PC-3 (cell line): ENCODE measurements at regions not wholly inside any gene's neighbourhood (a gene's known extent, or its start where the extent isn't known, plus 50 kb on each side); places are given as distances from the start of the nearest gene placed in this dataset.

ENCODE experiments used
- ATAC-seq: fragments of 200-7000 bp; cut with Tn5 transposase; 2 replicates; pipeline ENCODE4 v1.9.1; 2020; ENCODE audit warnings: mild to moderate bottlenecking, moderate library complexity
- BruUV-seq: library from RNA; stranded (reverse); fragments of 400-500 nt; replicated peaks from 2 replicates; lab custom pipeline; 2021; lab: Mats Ljungman, UMichigan
- CTCF ChIA-PET: fragments of 300-600 bp; sonication (Branson Sonifier 250); formaldehyde crosslinking; loops from one replicate; lab custom pipeline; 2022; ENCODE audit warnings: antibody characterized with exemption; lab: Charles Lee
- POLR2A ChIA-PET: fragments of 300-600 bp; sonication (Branson Sonifier 250); formaldehyde crosslinking; loops from one replicate; lab custom pipeline; 2022; ENCODE audit warnings: antibody characterized with exemption; ENCODE audit not compliant: unreplicated experiment; lab: Charles Lee
- DNase-seq: peaks from one replicate; pipeline ENCODE4 v3.0.0-alpha.2; 2015
- H2AFZ ChIP-seq: fragments of 300-600 bp; sonication (generic); 2 replicates; pipeline ENCODE4 v1.6.0; 2016; ENCODE audit warnings: antibody characterized with exemption, low read length
- H3F3A ChIP-seq: fragments of 300-600 bp; sonication (generic); one replicate; pipeline ENCODE4 v1.6.0; 2017; ENCODE audit warnings: antibody characterized with exemption, low read length, control low read depth, mild to moderate bottlenecking; ENCODE audit not compliant: unreplicated experiment
- H3K27ac ChIP-seq: fragments of 300-600 bp; sonication (generic); 2 replicates; pipeline ENCODE4 v1.5.1; 2016; ENCODE audit warnings: mild to moderate bottlenecking, low read length
- H3K27me3 ChIP-seq: fragments of 300-600 bp; sonication (generic); 2 replicates; pipeline ENCODE4 v1.6.1; 2016; ENCODE audit warnings: low read length, mixed read lengths
- H3K36me3 ChIP-seq: fragments of 300-600 bp; sonication (generic); 2 replicates; pipeline ENCODE4 v1.6.1; 2016; ENCODE audit warnings: low read depth, mixed run types, low read length, mixed read lengths
- H3K4me1 ChIP-seq: fragments of 300-600 bp; sonication (generic); 2 replicates; pipeline ENCODE4 v1.5.1; 2016; ENCODE audit warnings: low read length; ENCODE audit not compliant: insufficient read depth
- H3K4me2 ChIP-seq: fragments of 300-600 bp; sonication (generic); 2 replicates; pipeline ENCODE4 v1.6.0; 2016; ENCODE audit warnings: low read length
- H3K4me3 ChIP-seq: fragments of 300-600 bp; sonication (generic); 2 replicates; pipeline ENCODE4 v1.5.1; 2016; ENCODE audit warnings: mild to moderate bottlenecking, low read length, mixed read lengths
- H3K79me2 ChIP-seq: fragments of 300-600 bp; sonication (generic); 2 replicates; pipeline ENCODE4 v1.6.1; 2017; ENCODE audit warnings: low read length, mixed read lengths
- H3K9ac ChIP-seq: fragments of 300-600 bp; sonication (generic); 2 replicates; pipeline ENCODE4 v1.6.0; 2016; ENCODE audit warnings: mild to moderate bottlenecking, low read length
- H3K9me2 ChIP-seq: fragments of 300-600 bp; sonication (generic); replicated peaks from 2 replicates; pipeline ENCODE4 v1.6.1; 2016; ENCODE audit warnings: mixed run types, low read length, mixed read lengths
- H3K9me3 ChIP-seq: fragments of 300-600 bp; sonication (generic); 2 replicates; pipeline ENCODE4 v1.6.1; 2016; ENCODE audit warnings: low read length, mixed read lengths
- H4K20me1 ChIP-seq: fragments of 300-600 bp; sonication (generic); 2 replicates; pipeline ENCODE4 v1.6.1; 2016; ENCODE audit warnings: low read length, mixed read lengths
- EZH2 ChIP-seq: fragments of 300-600 bp; sonication (generic); IDR thresholded peaks from one replicate; pipeline ENCODE4 v1.6.1; 2017; ENCODE audit warnings: antibody characterized with exemption, mild to moderate bottlenecking, low read length; ENCODE audit not compliant: unreplicated experiment
- EZH2phosphoT487 ChIP-seq: fragments of 300-600 bp; sonication (generic); IDR thresholded peaks from 2 replicates; pipeline ENCODE4 v1.6.1; 2018; ENCODE audit warnings: mild to moderate bottlenecking, antibody characterized with exemption, low read length, borderline replicate concordance
- intact Hi-C: fragments of 100-400 bp; cut with micrococcal nuclease; formaldehyde crosslinking; loops from 2 replicates; pipeline ENCODE4 v1.9.0; 2023
- TF ChIP-seq, protein P1 (sequence below): fragments of 300-600 bp; sonication (generic); conservative IDR thresholded peaks from 2 replicates; pipeline ENCODE4 v1.5.1; 2017; ENCODE audit warnings: antibody characterized with exemption, low read depth, mild to moderate bottlenecking, low read length

DNA sequence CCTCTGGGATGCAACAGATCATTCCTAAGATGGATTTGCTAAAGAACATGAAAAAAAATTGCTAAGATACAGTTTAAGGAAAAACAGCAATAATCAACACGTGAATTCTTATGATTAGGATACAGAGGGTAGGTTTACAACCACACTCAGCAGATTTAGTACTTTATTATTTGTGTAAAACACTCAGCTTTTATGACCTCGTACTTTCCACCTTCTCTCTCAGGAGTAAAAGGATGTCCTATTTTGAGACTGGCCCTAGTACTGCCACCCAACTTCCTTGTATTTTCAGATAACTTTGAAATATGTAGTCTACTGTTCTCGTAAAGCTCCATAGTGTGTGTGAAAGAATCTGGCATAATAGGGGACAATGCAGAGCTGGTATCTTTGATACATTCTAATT, 186.1 kb downstream of the ARL4A start:
- intact Hi-C loops, result no loop called here

DNA sequence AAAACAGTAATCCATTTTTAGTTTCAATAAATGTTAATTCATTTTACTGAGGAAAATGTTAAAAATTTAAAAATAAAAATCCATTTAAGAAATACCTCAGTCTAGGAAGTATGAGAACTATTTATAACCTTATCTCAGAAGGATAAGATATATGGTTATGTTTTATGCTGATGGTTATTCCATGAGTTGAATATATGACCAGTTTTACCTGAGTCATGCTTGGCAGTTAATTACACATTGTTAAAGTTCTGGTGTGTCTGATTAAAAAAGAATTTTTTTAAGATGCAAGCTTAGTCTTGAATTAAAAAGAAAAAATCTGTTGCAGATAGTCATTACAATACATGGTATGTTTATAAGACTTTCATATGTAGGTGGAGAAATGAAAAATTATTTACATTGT, 191.7 kb downstream of the ARL4A start:
- H3K9me2 ChIP-seq, result no peaks in the 10 kb centered on the region
- no peaks in the 10 kb centered on the region for H3K9me3 ChIP-seq
- H3K27me3 ChIP-seq, result no peaks in the 10 kb centered on the region
- no peaks in the 10 kb centered on the region for H3K79me2 ChIP-seq
- no peaks in the 10 kb centered on the region for H4K20me1 ChIP-seq
- ATAC-seq (no peak), DNase-seq (no peak)
- no peaks in the 10 kb centered on the region for H3K4me1 ChIP-seq
- POLR2A ChIA-PET, result no interaction called here
- no peak overlapping the region for H3K4me2 ChIP-seq
- CTCF ChIA-PET, result no interaction called here
- no peak overlapping the region for H3K9ac ChIP-seq
- BruUV-seq, result no TSS peak
- no peak overlapping the region for H3K4me3 ChIP-seq
- no peak overlapping the region for H2AFZ ChIP-seq
- intact Hi-C loops, result no loop called here
- H3F3A ChIP-seq, result no peaks in the 10 kb centered on the region
- no peaks in the 10 kb centered on the region for H3K36me3 ChIP-seq
- no peak overlapping the region for H3K27ac ChIP-seq
- TF ChIP-seq EZH2phosphoT487 (no peak), EZH2 (no peak)
- TF ChIP-seq, protein P1, sequence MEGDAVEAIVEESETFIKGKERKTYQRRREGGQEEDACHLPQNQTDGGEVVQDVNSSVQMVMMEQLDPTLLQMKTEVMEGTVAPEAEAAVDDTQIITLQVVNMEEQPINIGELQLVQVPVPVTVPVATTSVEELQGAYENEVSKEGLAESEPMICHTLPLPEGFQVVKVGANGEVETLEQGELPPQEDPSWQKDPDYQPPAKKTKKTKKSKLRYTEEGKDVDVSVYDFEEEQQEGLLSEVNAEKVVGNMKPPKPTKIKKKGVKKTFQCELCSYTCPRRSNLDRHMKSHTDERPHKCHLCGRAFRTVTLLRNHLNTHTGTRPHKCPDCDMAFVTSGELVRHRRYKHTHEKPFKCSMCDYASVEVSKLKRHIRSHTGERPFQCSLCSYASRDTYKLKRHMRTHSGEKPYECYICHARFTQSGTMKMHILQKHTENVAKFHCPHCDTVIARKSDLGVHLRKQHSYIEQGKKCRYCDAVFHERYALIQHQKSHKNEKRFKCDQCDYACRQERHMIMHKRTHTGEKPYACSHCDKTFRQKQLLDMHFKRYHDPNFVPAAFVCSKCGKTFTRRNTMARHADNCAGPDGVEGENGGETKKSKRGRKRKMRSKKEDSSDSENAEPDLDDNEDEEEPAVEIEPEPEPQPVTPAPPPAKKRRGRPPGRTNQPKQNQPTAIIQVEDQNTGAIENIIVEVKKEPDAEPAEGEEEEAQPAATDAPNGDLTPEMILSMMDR, result no peak

More for the DNA sequence above, 186.1 kb downstream of the ARL4A start:
- Histone ChIP-seq H2AFZ (no peak overlapping the region), H3K4me2 (no peak overlapping the region), H3K36me3 (no peaks in the 10 kb centered on the region), H3K9me2 (no peaks in the 10 kb centered on the region), H3K9ac (no peak overlapping the region), H3K4me3 (no peak overlapping the region), H3K9me3 (no peaks in the 10 kb centered on the region), H3K4me1 (peaks cover 2% of the 10 kb centered on the region; the same call in 1 of the 2 replicates), H3F3A (no peaks in the 10 kb centered on the region), H3K27me3 (no peaks in the 10 kb centered on the region), H3K79me2 (no peaks in the 10 kb centered on the region), H3K27ac (no peak overlapping the region), H4K20me1 (no peaks in the 10 kb centered on the region)
- DNase-seq (no peak), ATAC-seq (no peak)
- no TSS peak for BruUV-seq
- ChIA-PET POLR2A (no interaction called here), CTCF (no interaction called here)
- TF ChIP-seq EZH2phosphoT487 (no peak), EZH2 (no peak)
- TF ChIP-seq, protein P1, result no peak

DNA sequence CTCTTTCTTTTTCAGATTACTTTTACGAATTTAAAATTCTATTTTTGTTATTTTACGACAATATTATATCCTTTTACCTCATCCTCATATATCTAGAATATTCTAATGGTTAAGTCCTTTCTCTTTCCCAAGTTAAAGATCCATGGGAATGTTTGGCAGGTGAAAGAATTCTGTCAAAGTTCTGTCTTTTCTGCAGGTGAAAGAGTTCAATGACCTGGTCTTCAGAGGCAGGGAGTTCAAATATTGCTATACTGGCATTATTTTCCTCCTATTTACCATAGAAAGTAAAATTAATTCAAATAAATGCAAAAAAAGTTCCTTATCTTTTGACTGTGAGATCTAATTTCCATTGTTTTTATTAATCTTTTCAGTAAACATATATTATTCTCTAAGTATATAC, 194.3 kb downstream of the ARL4A start:
- CTCF ChIA-PET, result no interaction called here
- Histone ChIP-seq H3K4me2 (no peak overlapping the region), H3K79me2 (no peaks in the 10 kb centered on the region), H3K9ac (no peak overlapping the region), H2AFZ (no peak overlapping the region), H3K9me2 (no peaks in the 10 kb centered on the region), H4K20me1 (no peaks in the 10 kb centered on the region), H3K4me1 (peaks cover 10% of the 10 kb centered on the region), H3K9me3 (no peaks in the 10 kb centered on the region), H3K4me3 (no peak overlapping the region), H3K27ac (no peak overlapping the region), H3F3A (no peaks in the 10 kb centered on the region), H3K36me3 (no peaks in the 10 kb centered on the region), H3K27me3 (no peaks in the 10 kb centered on the region)
- BruUV-seq, result no TSS peak
- intact Hi-C loops, result no loop called here
- POLR2A ChIA-PET, result no interaction called here
- TF ChIP-seq, protein P1, result no peak
- DNase-seq (no peak), ATAC-seq (no peak)
